ENCODE measurements at regions not wholly inside any gene's neighbourhood (a gene's known extent, or its start where the extent isn't known, plus 50 kb on each side); places are given as distances from the start of the nearest gene placed in this dataset.

GRCh38 chr10:57300718-57301117 is 939.7 kb upstream of the ZWINT start:
- no peak for DNase-seq

GRCh38 chr10:57294698-57295097 is 933.6 kb upstream of the ZWINT start:
- no peak for DNase-seq

DNA sequence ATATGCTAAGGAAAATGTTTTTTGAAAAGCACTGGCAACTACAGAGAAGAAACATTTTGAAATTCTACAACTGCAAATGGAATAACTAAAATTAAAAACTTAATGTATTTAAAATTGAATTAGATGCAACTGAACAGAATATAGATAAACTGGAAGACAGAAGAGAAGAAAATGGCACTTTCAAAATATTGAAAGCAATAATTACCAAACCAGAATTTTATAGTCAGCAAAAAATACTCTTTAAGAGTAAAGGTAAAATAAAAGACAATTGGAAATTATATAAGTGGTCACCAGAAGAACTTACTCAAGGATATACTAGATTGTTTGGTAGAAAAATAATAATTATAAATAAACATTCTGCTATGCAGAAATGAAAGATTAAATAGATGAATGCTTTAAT is 927.7 kb upstream of the ZWINT start:
- no peak for DNase-seq

GRCh38 chr10:57262892-57263291 is 901.8 kb upstream of the ZWINT start:
- DNase-seq: no peak

GRCh38 chr10:57260175-57260574 is 899.1 kb upstream of the ZWINT start:
- DNase-seq: no peak

DNA sequence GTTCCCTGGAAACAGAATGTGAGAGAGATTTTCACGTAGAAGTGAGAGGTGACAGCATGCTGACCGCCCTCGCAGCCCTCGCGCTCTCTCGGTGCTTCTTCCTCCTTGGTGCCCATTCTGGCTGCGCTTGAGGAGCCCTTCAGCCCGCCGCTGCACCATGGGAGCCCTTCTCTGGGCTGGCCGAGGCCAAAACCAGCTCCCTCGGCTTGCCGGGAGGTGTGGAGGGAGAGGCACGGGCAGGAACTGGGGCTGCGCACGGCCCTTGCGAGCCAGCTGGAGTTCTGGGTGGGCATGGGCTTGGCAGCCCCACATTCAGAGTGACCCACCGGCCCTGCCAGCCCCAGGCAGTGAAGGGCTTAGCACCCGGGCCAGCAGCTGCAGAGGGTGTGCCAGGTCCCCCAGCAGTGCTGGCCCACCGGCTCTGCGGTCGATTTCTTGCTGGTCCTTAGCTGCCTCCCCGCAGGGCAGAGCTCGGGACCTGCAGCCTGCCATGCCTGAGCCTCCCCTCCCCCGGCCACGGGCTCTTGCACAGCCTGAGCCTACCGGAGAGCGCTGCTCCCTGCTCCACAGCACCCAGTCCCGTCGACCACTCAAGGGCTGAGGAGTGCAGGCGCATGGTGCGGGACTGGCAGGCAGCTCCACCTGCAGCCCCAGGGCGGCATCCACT is 888.7 kb upstream of the ZWINT start:
- no peak for DNase-seq

DNA sequence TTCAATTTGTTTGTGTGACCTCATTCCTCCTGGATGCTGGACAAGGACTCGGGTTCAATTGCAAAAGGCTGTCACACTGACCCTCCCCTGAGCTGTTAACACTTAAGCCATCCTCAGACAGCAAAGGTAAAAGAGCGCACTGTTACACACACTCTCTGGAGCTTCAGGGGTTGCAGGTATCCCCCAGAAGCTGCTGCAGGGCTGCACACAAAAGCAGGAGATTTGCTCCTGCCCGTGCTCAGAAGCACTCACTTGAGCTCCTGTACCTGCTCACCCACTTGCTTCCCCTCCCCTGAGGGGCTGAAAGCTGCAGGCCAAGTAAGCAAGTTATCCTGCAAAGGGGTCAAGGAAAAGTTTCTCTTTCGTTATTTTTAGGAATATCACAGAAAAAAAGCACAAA is 886.2 kb upstream of the ZWINT start:
- no peak for DNase-seq

- no peak for DNase-seq
Measured at GRCh38 chr10:57225920-57226319, 864.9 kb upstream of the ZWINT start.

- no peak for DNase-seq
Measured at GRCh38 chr10:57224811-57225210, 863.8 kb upstream of the ZWINT start.

DNA sequence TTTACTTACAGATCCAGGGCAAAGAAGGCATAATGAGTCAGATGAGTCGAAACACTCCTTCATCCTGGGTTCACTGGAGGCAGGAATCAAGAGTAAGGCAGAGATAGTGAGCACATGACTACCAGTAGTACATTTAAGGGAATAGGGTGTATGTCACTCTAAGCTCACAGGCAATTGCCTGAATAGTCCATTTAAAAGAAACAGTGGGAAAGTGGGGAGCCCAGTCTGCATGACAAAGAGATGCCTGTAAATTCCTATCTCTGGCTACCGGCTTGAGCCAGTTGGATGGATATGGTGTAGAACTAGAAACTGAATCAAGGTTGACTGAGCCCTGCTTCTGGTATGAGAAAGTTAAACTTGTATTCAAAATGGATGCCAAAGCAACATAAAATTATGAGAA is 861.5 kb upstream of the ZWINT start:
- DNase-seq: no peak

DNA sequence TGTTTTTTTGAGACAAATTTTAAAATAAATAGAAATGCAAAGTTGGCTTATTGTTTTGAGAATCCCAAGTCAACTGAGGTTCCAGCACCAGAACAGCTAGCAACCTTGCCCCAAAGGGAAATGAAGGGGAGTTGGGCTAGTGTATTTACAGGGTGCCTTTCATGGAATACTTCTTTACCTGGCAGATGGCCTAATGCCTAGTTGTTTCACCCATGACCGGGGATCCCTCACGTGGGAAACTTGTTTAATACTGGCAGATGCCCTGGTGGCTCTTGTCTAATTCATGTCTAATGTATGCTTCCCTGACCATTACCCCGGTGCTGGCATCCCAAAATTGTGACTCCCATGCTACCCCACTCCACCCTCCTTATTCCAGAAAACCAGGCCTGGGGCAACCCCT is 861.1 kb upstream of the ZWINT start:
- no peak for DNase-seq

- no peak for DNase-seq
Measured at GRCh38 chr10:57221674-57222073, 860.6 kb upstream of the ZWINT start.

GRCh38 chr10:57218382-57218781 is 857.3 kb upstream of the ZWINT start:
- no peak for DNase-seq

DNA sequence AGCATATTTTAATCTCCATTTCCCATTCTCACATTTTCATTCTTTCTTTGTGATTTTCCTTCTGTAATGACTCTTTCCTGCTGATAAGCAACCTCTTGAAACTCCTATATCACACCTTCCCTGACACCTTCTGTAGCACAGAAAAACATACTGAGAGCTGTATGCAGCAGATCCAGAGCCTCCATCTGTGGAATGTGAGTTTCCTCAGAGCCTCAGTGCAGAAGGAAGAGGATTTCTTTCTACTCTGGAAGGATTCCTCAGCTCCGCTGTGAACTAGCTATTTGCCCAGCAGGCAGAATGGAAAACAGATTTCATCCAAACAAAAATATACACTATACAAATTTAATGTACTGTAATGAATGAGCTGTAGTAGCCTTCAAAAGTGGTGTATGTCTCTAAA is 841.3 kb upstream of the ZWINT start:
- no peak for DNase-seq

DNA sequence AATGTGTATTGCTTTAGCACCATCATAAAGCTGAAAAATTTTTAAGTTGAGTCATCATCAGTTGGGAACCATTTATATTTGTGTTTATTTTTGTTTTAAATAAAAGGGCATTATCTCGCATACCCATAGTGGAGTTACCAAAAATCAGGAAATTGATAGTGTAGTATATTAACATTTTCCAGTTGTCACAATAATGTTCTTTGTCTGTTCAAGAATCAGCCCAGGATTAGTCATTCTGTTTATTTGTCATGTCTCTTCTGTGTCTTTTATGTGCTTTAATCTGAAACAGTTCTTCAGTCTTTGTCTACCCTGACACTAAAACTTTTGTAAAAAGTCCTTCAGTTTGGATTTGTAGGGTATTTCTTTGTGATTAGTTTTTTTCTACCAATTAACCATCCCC is 827.8 kb upstream of the ZWINT start:
- no peak for DNase-seq

DNA sequence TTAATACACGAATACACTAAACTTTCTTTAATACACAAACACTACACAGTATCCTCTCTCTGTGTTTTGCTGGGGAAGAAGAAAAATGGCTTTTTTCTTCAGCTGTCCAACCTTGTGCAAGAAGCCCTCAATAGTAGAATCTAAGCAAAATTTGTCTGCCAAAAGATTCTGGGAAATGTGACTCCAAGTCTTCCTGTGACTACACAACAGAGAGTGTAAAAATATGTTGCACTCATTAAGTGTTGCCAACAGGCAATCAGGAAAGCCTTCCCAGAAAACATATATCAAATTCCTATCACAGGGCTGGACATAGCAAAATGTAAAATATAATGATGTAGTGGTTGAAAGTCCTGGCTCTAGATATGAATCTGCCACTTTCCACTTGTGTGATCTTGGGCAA is 825.1 kb upstream of the ZWINT start:
- DNase-seq: no peak

DNA sequence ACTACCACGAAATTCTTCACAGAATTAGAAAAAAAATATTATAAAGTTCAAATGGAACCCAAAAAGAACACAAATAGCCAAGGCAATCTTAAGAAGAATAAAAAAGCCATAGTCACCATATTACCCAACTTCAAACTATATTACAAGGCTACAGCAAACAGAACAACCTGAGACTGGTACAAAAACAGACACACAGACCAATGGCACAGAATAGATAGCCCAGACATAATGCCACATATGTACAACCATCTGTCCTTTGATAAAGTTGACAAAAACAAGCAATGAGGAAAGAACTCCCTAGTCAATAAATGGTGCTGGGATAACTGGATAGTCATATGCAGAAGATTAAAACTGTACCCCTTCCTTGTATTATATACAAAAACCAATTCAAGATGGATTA is 808.5 kb upstream of the ZWINT start:
- DNase-seq: no peak

- no peak for DNase-seq
Measured at GRCh38 chr10:57168611-57169240, 807.7 kb upstream of the ZWINT start.

DNA sequence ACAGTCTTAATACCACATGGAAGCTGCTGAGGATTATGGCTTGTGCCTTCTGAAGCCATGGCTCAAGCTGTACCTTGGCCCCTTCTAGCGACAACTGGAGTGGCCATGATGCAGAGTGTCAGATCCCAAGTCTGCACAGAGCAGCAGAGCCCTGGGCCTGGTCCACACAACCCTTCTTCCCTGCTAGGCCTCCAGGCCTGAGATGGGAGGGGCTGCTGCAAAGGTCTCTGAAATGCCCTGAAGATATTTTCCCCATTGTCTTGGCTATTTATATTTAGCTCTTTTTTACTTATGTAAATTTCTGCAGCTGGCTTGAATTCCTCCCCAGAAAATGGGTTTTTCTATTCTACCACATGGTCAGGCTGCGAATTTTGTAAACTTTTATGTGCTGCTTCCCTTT is 804.6 kb upstream of the ZWINT start:
- no peak for DNase-seq

DNA sequence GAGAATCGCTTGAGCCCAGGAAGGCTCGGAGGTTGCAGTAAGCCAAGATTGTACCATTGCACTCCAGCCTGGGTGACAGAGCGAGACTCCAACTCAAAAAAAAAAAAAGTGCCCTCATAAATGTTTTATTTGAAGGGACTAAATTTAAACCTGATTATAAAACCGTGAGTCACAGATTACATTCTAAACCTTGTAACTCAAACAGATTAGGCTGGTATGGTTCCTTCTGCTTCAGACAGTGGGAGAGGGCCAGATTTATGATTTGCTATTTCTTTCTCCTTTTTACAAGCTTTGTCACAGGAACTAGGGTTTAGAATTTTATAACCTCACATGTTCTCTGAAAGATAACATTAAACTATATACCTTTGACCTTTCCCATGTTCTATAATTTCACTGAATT is 801.2 kb upstream of the ZWINT start:
- DNase-seq: no peak

DNA sequence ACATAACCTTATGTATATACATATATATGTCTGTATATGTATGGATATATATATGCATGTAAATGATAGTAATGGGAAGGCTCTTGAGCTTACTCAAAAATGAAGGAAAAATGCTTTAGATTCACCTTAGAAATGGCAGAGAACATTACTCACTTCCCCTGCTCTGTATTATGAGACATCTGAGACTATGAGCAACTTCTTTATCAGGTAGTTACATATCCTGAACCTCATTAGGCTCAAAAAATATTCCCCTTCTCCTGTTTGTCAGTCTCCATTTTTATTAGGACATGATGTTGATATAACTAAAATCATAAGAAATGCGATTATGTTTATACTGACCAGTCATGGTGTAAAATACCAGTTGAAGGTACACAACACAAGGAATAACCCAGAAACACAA is 800.1 kb upstream of the ZWINT start:
- DNase-seq: no peak

DNA sequence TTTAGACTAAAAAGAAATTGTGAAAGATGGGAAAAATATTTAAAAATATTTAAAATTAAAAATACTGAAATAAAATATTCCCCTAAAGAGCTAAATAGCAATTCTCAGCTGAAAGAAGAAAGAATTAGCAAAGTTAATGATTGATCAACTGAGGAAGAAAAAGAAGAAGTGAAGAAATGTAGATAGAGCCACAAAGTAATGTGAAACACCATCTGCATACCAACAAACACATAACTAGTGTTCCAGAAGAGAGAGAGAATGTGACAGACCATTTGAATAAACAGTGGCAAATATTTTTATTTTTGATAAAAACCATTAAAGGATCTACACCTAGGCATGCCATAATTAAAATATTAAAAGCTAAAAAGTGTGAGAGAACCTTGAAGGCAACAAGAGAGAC is 784.5 kb upstream of the ZWINT start:
- DNase-seq: no peak

DNA sequence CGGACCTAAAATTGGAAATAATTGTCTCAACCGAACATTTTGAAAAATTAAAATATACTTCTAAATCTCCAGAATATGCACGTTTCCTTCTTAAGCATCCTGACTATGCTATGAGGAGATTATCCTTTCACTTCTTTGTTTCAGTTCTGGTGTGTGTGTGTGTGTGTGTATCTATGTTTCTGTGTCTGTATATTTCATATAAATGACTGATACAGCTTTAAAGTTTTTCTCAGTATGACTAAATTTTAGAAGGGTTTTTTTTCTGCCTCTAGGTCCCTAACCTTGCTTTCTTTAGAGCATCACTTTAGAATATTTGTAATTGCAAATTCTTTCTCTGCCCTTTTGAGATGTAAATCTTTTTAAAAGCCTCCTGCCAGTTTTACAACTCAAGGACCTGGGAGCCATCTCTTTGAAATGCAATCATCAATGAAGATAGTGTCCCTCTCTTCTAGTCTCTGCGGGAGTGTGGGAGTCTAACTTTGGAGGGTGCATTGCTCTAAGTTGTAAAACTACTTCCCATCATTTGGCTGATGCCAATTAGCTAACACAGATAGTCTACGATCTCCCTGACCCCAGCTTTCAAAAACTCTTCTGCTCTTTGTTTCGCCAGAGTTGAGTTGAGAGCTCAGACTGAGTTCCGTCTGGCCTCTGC is 782.0 kb upstream of the ZWINT start:
- no peak for DNase-seq

- no peak for DNase-seq
Measured at GRCh38 chr10:57141708-57142107, 780.6 kb upstream of the ZWINT start.

- no peak for DNase-seq
Measured at GRCh38 chr10:57119684-57120083, 758.6 kb upstream of the ZWINT start.
